Adrenal gland (tissue), 5 donors: ENCODE measurements at regions not wholly inside any gene's neighbourhood (a gene's known extent, or its start where the extent isn't known, plus 50 kb on each side); places are given as distances from the start of the nearest gene placed in this dataset.

Experiments
- POLR2A ChIP-seq, 2 donors: fragments of 450-650 bp; IDR thresholded peaks; one replicate each; pipeline ENCODE4 v1.6.1; 2017; ENCODE audit warnings: antibody characterized with exemption in 2 of 2, mild to moderate bottlenecking in 2 of 2, moderate library complexity in 1 of 2
- TF ChIP-seq, protein P1 (sequence below), 6 experiments: fragments of 450-650 bp in 4 of 6; fragments of 200-600 bp in 2 of 6; sonication (generic) in 1 of 6; IDR thresholded peaks; 1 replicate in 5 of 6; 2 replicates in 1 of 6; pipeline versions ENCODE4 v1.5.1 to v1.8.0; 2016 to 2021; ENCODE audit warnings: antibody characterized with exemption in 6 of 6, mild to moderate bottlenecking in 2 of 6, moderate library complexity in 1 of 6
- donor health status: DM: no; HTN: no; CAD: no.

DNA sequence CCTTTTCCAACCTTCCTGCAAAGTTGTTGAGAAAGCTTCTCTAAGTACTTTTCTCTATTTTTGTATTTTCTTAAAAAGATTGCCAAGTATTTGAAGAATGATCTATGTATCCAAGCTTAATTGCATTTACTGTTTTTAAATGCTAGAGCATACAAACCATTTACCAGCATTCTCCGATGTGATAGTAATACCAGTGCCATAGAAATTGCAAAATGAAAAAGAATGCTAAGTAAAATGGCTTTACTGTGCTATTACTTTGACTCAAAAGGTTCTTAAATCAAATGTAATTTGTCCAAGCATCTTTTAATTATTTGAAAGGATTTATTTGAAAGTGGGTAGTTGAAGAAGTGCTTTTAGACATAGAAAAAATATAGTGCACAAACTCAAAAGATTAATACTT, 1183.2 kb downstream of the RAPGEF2 start:
- TF ChIP-seq, protein P1, sequence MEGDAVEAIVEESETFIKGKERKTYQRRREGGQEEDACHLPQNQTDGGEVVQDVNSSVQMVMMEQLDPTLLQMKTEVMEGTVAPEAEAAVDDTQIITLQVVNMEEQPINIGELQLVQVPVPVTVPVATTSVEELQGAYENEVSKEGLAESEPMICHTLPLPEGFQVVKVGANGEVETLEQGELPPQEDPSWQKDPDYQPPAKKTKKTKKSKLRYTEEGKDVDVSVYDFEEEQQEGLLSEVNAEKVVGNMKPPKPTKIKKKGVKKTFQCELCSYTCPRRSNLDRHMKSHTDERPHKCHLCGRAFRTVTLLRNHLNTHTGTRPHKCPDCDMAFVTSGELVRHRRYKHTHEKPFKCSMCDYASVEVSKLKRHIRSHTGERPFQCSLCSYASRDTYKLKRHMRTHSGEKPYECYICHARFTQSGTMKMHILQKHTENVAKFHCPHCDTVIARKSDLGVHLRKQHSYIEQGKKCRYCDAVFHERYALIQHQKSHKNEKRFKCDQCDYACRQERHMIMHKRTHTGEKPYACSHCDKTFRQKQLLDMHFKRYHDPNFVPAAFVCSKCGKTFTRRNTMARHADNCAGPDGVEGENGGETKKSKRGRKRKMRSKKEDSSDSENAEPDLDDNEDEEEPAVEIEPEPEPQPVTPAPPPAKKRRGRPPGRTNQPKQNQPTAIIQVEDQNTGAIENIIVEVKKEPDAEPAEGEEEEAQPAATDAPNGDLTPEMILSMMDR (IDR thresholded peaks at IDR 0.05), result no peak
- no peak for TF ChIP-seq POLR2A (IDR thresholded peaks at IDR 0.05)
